GM18870 (cell line): ENCODE measurements at regions not wholly inside any gene's neighbourhood (a gene's known extent, or its start where the extent isn't known, plus 50 kb on each side); places are given as distances from the start of the nearest gene placed in this dataset.

Experiments used
- ATAC-seq: cut with Tn5 transposase; IDR thresholded peaks from one replicate; pipeline ENCODE4 v1.9.1; 2021; ENCODE audit warnings: moderate library complexity; ENCODE audit not compliant: unreplicated experiment

GRCh38 chr18:54020966-54021365, 203.5 kb downstream of the MBD2 start:
- ATAC-seq: no peak

GRCh38 chr18:54020156-54020745, 204.2 kb downstream of the MBD2 start:
- no peak for ATAC-seq

- no peak for ATAC-seq
Measured at GRCh38 chr18:54019641-54020040, 204.8 kb downstream of the MBD2 start.

- no peak for ATAC-seq
Measured at GRCh38 chr18:54013452-54013851, 211.0 kb downstream of the MBD2 start.

GRCh38 chr18:54004828-54005227, 219.6 kb downstream of the MBD2 start:
- no peak for ATAC-seq

GRCh38 chr18:54003195-54003594, 221.3 kb downstream of the MBD2 start:
- ATAC-seq: no peak

GRCh38 chr18:53997064-53997463, 227.4 kb downstream of the MBD2 start:
- no peak for ATAC-seq

GRCh38 chr18:53994016-53994415, 230.5 kb downstream of the MBD2 start:
- ATAC-seq: no peak

- no peak for ATAC-seq
Measured at GRCh38 chr18:53991805-53992204, 232.7 kb downstream of the MBD2 start.

GRCh38 chr18:53991202-53991601, 233.3 kb downstream of the MBD2 start:
- no peak for ATAC-seq

- ATAC-seq: no peak
Measured at GRCh38 chr18:53990485-53990884, 234.0 kb downstream of the MBD2 start.

GRCh38 chr18:53984021-53984420, 240.4 kb downstream of the MBD2 start:
- ATAC-seq: no peak

- no peak for ATAC-seq
Measured at GRCh38 chr18:53971331-53971730, 253.1 kb downstream of the MBD2 start.

GRCh38 chr18:53952700-53953099, 271.8 kb downstream of the MBD2 start:
- peak; percentile 84 for ATAC-seq

- no peak for ATAC-seq
Measured at GRCh38 chr18:53950545-53950944, 273.9 kb downstream of the MBD2 start.

- ATAC-seq: no peak
Measured at GRCh38 chr18:53948991-53949390, 275.5 kb downstream of the MBD2 start.

- no peak for ATAC-seq
Measured at GRCh38 chr18:53947092-53947640, 277.3 kb downstream of the MBD2 start.

- ATAC-seq: no peak
Measured at GRCh38 chr18:53946594-53946993, 277.9 kb downstream of the MBD2 start.

- no peak for ATAC-seq
Measured at GRCh38 chr18:53944721-53945120, 279.7 kb downstream of the MBD2 start.

- ATAC-seq: no peak
Measured at GRCh38 chr18:53943326-53943860, 281.1 kb downstream of the MBD2 start.

GRCh38 chr18:53941601-53942338, 282.7 kb downstream of the MBD2 start:
- ATAC-seq: no peak

GRCh38 chr18:53937037-53937436, 287.4 kb downstream of the MBD2 start:
- no peak for ATAC-seq
